ENCODE measurements at regions not wholly inside any gene's neighbourhood (a gene's known extent, or its start where the extent isn't known, plus 50 kb on each side); places are given as distances from the start of the nearest gene placed in this dataset.

DNA sequence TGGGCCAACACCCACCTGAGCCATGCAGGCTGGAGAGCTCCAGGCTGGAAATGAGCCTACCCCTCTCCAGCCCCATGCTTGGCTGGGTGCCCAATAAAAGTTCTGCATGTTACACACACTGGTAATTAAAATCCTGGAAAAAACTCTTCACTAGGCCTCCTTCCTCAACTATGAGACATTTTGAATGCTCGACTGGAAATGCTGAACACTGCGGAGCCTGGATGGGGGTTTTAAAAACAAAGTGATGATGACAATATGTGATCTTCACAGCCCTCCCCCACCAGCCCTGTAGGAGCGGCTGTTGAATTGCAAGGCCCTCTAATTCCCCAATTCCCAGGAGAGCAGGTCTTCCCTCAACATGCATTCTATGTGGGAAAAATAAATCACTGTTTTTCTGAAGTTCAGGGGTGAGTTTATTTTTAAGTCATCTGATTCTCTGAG, 179.2 kb downstream of the TTC32 start:
- ATAC-seq (no peak), DNase-seq (no peak)
- TF ChIP-seq, protein P1, sequence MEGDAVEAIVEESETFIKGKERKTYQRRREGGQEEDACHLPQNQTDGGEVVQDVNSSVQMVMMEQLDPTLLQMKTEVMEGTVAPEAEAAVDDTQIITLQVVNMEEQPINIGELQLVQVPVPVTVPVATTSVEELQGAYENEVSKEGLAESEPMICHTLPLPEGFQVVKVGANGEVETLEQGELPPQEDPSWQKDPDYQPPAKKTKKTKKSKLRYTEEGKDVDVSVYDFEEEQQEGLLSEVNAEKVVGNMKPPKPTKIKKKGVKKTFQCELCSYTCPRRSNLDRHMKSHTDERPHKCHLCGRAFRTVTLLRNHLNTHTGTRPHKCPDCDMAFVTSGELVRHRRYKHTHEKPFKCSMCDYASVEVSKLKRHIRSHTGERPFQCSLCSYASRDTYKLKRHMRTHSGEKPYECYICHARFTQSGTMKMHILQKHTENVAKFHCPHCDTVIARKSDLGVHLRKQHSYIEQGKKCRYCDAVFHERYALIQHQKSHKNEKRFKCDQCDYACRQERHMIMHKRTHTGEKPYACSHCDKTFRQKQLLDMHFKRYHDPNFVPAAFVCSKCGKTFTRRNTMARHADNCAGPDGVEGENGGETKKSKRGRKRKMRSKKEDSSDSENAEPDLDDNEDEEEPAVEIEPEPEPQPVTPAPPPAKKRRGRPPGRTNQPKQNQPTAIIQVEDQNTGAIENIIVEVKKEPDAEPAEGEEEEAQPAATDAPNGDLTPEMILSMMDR (IDR thresholded peaks at IDR 0.05): no peak
- Histone ChIP-seq H3K27me3 (ENCODE audit: low read depth) (no peaks in the 10 kb centered on the region), H3K9me3 (no peaks in the 10 kb centered on the region), H3K4me3 (no peak overlapping the region), H3K4me1 (no peaks in the 10 kb centered on the region), H3K27ac (no peak overlapping the region), H3K36me3 (no peaks in the 10 kb centered on the region)
- intact Hi-C loops (cut with DNase I): no loop called here

- Histone ChIP-seq H3K36me3 (no peaks in the 10 kb centered on the region), H3K27me3 (ENCODE audit: low read depth) (no peaks in the 10 kb centered on the region), H3K27ac (no peak overlapping the region), H3K4me1 (no peaks in the 10 kb centered on the region), H3K4me3 (no peak overlapping the region), H3K9me3 (no peaks in the 10 kb centered on the region)
- DNase-seq: no peak
- TF ChIP-seq, protein P1 (IDR thresholded peaks at IDR 0.05): no peak
- ATAC-seq: no peak
- intact Hi-C loops (cut with DNase I): no loop called here
These were observed 181.5 kb downstream of the TTC32 start for GRCh38 chr2:19720306-19720705.

- no peak for ATAC-seq
- TF ChIP-seq, protein P1 (IDR thresholded peaks at IDR 0.05): no peak
- Histone ChIP-seq H3K9me3 (no peaks in the 10 kb centered on the region), H3K4me3 (no peak overlapping the region), H3K27ac (no peak overlapping the region), H3K36me3 (no peaks in the 10 kb centered on the region), H3K27me3 (ENCODE audit: low read depth) (no peaks in the 10 kb centered on the region), H3K4me1 (no peaks in the 10 kb centered on the region)
- no peak for DNase-seq
- intact Hi-C loops (cut with DNase I): no loop called here
These were observed 182.2 kb downstream of the TTC32 start for GRCh38 chr2:19719540-19719939.

DNA sequence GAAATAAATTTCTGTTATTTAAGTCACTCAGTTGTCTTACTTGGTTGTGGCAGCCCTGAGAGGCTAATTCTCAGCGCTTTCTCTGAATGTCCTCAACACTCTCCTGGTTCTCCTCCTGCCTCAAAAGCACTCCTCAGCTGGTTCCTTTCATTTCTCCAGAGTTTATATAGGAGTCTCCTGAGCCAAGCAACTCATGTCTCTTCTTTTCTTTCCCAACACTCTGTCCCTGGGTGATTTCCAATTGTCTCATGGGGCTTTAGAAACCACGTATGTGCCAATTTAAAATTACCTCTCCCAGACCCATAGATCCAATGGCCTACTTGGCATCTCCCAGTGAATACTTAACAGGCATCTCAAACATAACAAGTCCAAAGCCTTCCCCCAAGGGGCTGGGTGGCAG, 184.3 kb downstream of the TTC32 start:
- H3K36me3 ChIP-seq: no peaks in the 10 kb centered on the region
- no peak overlapping the region for H3K4me3 ChIP-seq
- no peaks in the 10 kb centered on the region for H3K27me3 ChIP-seq (ENCODE audit: low read depth)
- H3K9me3 ChIP-seq: no peaks in the 10 kb centered on the region
- intact Hi-C loops (cut with DNase I): no loop called here
- TF ChIP-seq, protein P1 (IDR thresholded peaks at IDR 0.05): no peak
- H3K27ac ChIP-seq: no peak overlapping the region
- H3K4me1 ChIP-seq: no peaks in the 10 kb centered on the region
- DNase-seq (no peak), ATAC-seq (no peak)

DNA sequence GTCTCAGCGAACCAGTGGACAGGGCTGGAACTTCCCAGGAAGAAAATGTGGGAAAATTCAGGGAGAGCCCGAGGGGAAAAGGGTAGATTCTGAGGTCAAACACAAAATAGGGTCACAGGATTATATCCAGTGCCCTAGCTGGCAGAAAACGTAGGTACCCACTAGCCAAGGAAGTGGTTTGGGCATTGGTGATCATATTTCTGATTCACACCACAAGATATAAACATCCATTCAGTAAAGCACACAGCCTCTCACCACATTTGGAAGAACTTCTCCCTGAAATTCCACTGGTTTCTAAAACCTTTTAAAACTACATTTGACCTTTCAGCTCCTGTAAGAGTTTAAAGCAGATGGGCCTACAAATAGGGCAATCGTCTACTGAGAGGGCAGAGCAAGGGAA, 186.9 kb downstream of the TTC32 start:
- Histone ChIP-seq H3K4me1 (no peaks in the 10 kb centered on the region), H3K36me3 (no peaks in the 10 kb centered on the region), H3K27me3 (ENCODE audit: low read depth) (no peaks in the 10 kb centered on the region), H3K27ac (no peak overlapping the region), H3K4me3 (no peak overlapping the region), H3K9me3 (no peaks in the 10 kb centered on the region)
- ATAC-seq: no peak
- no peak for DNase-seq
- intact Hi-C loops (cut with DNase I): no loop called here
- TF ChIP-seq, protein P1 (IDR thresholded peaks at IDR 0.05): no peak

- no peak for DNase-seq
- H3K4me3 ChIP-seq: no peak overlapping the region
- H3K9me3 ChIP-seq: no peaks in the 10 kb centered on the region
- TF ChIP-seq, protein P1 (IDR thresholded peaks at IDR 0.05): no peak
- no peaks in the 10 kb centered on the region for H3K36me3 ChIP-seq
- H3K27ac ChIP-seq: no peak overlapping the region
- intact Hi-C loops (cut with DNase I): no loop called here
- H3K4me1 ChIP-seq: no peaks in the 10 kb centered on the region
- no peaks in the 10 kb centered on the region for H3K27me3 ChIP-seq (ENCODE audit: low read depth)
- ATAC-seq: no peak
These were observed 188.9 kb downstream of the TTC32 start for GRCh38 chr2:19712850-19713249.
